B cell (primary cell): ENCODE measurements at regions not wholly inside any gene's neighbourhood (a gene's known extent, or its start where the extent isn't known, plus 50 kb on each side); places are given as distances from the start of the nearest gene placed in this dataset.

Experiments used
- ATAC-seq: fragments of 200-7000 bp; cut with Tn5 transposase; one replicate; pipeline ENCODE4 v1.10.0; 2021; ENCODE audit warnings: low read depth, mild to moderate bottlenecking, moderate number of reproducible peaks, moderate library complexity
- CTCF ChIA-PET: fragments of 350-600 bp; sonication (Branson Sonifier 250); formaldehyde crosslinking; loops from one replicate; lab custom pipeline; 2021; ENCODE audit warnings: antibody characterized with exemption, inconsistent platforms; lab: Charles Lee
- POLR2A ChIA-PET: fragments of 350-600 bp; sonication (Branson Sonifier 250); formaldehyde crosslinking; loops from one replicate; lab custom pipeline; 2021; ENCODE audit warnings: antibody characterized with exemption; lab: Charles Lee
- DNase-seq: peaks from one replicate; pipeline ENCODE4 v3.0.0; 2013
- H2AFZ ChIP-seq: 2 replicates; pipeline ENCODE4 v1.6.1; 2012; ENCODE audit warnings: mild to moderate bottlenecking, low read depth, low read length; ENCODE audit not compliant: insufficient read depth, poor library complexity, severe bottlenecking
- H3K27ac ChIP-seq, 2 donors: 1 replicate in 1 of 2; 2 replicates in 1 of 2; pipeline ENCODE4 v1.5.1; 2012 to 2013; ENCODE audit warnings: low read length in 2 of 2, mild to moderate bottlenecking in 2 of 2, moderate library complexity in 1 of 2
- H3K27me3 ChIP-seq, 4 experiments: fragments of 200-600 bp in 1 of 4; sonication (generic) in 1 of 4; replicated peaks in 1 of 4; 1 replicate in 2 of 4; 2 replicates in 2 of 4; pipeline versions ENCODE4 v1.6.1 to v1.7.0; 2013 to 2016; ENCODE audit warnings: low read length in 3 of 4, mild to moderate bottlenecking in 2 of 4, mixed read lengths in 1 of 4, moderate library complexity in 1 of 4; ENCODE audit not compliant: insufficient read depth in 4 of 4, control insufficient read depth in 3 of 4; ENCODE audit errors: control extremely low read depth in 1 of 4
- H3K36me3 ChIP-seq, 2 experiments: replicated peaks in 1 of 2; 1 replicate in 1 of 2; 2 replicates in 1 of 2; pipeline versions ENCODE4 v1.6.1 to v1.7.1; 2013; ENCODE audit warnings: low read length in 1 of 2; ENCODE audit not compliant: insufficient read depth in 2 of 2, control insufficient read depth in 1 of 2; ENCODE audit errors: control extremely low read depth in 1 of 2, extremely low read depth in 1 of 2
- H3K4me1 ChIP-seq, 2 donors: fragments of 200-600 bp in 1 of 2; sonication (generic) in 1 of 2; 1 replicate in 1 of 2; 2 replicates in 1 of 2; pipeline versions ENCODE4 v1.5.1 to v1.6.1; 2013 to 2017; ENCODE audit warnings: low read length in 2 of 2; ENCODE audit not compliant: control insufficient read depth in 2 of 2, insufficient read depth in 2 of 2
- H3K4me2 ChIP-seq: replicated peaks from 2 replicates; pipeline ENCODE3; 2012; ENCODE audit warnings: mild to moderate bottlenecking, low read depth, low read length; ENCODE audit not compliant: poor library complexity, severe bottlenecking
- H3K4me3 ChIP-seq, 5 experiments: fragments of 200-600 bp in 1 of 5; sonication (generic) in 1 of 5; 1 replicate in 3 of 5; 2 replicates in 2 of 5; pipeline versions ENCODE4 v1.5.1 to v1.7.0; 2011 to 2016; ENCODE audit warnings: low read length in 4 of 5, mild to moderate bottlenecking in 4 of 5, low read depth in 2 of 5, control low read depth in 1 of 5, moderate library complexity in 1 of 5; ENCODE audit not compliant: insufficient read depth in 1 of 5; ENCODE audit errors: control extremely low read depth in 1 of 5, extremely low read depth in 1 of 5
- H3K79me2 ChIP-seq: fragments of 200-600 bp; sonication (generic); one replicate; pipeline ENCODE4 v1.6.0; 2016; ENCODE audit warnings: low read length; ENCODE audit not compliant: control insufficient read depth, insufficient read depth
- H3K9ac ChIP-seq: fragments of 200-600 bp; sonication (generic); 2 replicates; pipeline ENCODE4 v1.6.1; 2017; ENCODE audit warnings: mild to moderate bottlenecking, low read length, moderate library complexity
- H3K9me3 ChIP-seq, 3 donors: one replicate each; pipeline versions ENCODE4 v1.6.1 to v1.7.1; 2013; ENCODE audit warnings: low read length in 2 of 3; ENCODE audit not compliant: control insufficient read depth in 2 of 3, insufficient read depth in 1 of 3; ENCODE audit errors: control extremely low read depth in 1 of 3
- H4K20me1 ChIP-seq: 2 replicates; pipeline ENCODE4 v1.6.0; 2012; ENCODE audit warnings: mild to moderate bottlenecking, low read length; ENCODE audit not compliant: insufficient read depth, control insufficient read depth, poor library complexity, severe bottlenecking
- H3K27ac Mint-ChIP-seq: one replicate; pipeline ENCODE4 v1.8.0; 2021; ENCODE audit warnings: mixed read lengths
- H3K27me3 Mint-ChIP-seq: one replicate; pipeline ENCODE4 v1.8.0; 2021; ENCODE audit warnings: mixed read lengths
- H3K4me1 Mint-ChIP-seq: one replicate; pipeline ENCODE4 v1.8.0; 2021; ENCODE audit warnings: mixed read lengths
- H3K4me3 Mint-ChIP-seq: one replicate; pipeline ENCODE4 v1.8.0; 2021; ENCODE audit warnings: mixed read lengths
- H3K9me3 Mint-ChIP-seq: one replicate; pipeline ENCODE4 v1.8.0; 2022; ENCODE audit warnings: mixed read lengths; ENCODE audit not compliant: insufficient read depth
- EZH2 ChIP-seq: IDR thresholded peaks from 2 replicates; pipeline ENCODE4 v1.6.1; 2012; ENCODE audit warnings: borderline replicate concordance, low read depth, mild to moderate bottlenecking, moderate library complexity, low read length; ENCODE audit not compliant: insufficient read depth, poor library complexity, severe bottlenecking
- WGBS: methylation state at CpG from one replicate; pipeline ENCODE4 v1.1.5; 2013; ENCODE audit warnings: missing lambda C conversion rate; ENCODE audit not compliant: insufficient coverage; 5-methylcytosine and 5-hydroxymethylcytosine counted together
- intact Hi-C: fragments of 100-400 bp; cut with micrococcal nuclease; formaldehyde crosslinking; loops from one replicate; pipeline ENCODE4 v1.10.0; 2022
- TF ChIP-seq, protein P1 (sequence below): fragments of 200-600 bp; IDR thresholded peaks from one replicate; pipeline ENCODE4 v1.8.0; 2022; ENCODE audit warnings: antibody characterized with exemption, mild to moderate bottlenecking

DNA sequence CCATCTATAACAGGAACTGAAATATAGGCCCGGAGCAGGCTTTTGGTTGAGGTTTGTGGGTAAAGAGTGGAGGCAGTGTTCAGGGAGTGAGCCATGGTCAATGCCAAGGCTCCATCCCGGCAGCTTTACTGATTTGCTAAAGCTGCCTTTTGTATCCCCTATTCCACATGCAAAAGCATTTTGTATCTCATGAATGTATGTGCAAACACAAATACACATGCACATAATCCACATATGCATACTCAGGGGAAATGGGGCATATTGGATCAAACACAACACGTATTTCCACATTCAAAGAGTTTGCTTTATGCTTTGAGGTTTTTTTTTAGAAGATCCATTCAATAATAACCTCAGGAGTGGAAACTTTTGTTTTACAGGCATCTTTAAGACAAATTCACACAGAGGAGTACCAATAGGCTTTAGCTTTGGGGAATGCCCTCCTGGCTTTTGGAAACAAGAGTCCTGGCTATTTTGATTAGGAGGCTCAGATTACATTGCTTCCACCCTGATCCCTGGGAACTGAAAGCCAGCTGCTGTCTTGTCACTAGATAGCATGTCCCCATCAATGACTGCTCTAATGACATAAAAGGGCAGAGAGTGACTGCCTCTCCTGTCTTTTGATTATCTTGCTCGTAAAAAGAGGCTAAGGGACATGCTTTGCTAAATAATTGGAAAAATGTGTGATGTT lies 263.2 kb downstream of the EN1 start:
- H3K4me1 Mint-ChIP-seq = no peaks in the 10 kb centered on the region
- no peak overlapping the region for H3K4me3 Mint-ChIP-seq
- no peak for TF ChIP-seq EZH2
- TF ChIP-seq, protein P1, sequence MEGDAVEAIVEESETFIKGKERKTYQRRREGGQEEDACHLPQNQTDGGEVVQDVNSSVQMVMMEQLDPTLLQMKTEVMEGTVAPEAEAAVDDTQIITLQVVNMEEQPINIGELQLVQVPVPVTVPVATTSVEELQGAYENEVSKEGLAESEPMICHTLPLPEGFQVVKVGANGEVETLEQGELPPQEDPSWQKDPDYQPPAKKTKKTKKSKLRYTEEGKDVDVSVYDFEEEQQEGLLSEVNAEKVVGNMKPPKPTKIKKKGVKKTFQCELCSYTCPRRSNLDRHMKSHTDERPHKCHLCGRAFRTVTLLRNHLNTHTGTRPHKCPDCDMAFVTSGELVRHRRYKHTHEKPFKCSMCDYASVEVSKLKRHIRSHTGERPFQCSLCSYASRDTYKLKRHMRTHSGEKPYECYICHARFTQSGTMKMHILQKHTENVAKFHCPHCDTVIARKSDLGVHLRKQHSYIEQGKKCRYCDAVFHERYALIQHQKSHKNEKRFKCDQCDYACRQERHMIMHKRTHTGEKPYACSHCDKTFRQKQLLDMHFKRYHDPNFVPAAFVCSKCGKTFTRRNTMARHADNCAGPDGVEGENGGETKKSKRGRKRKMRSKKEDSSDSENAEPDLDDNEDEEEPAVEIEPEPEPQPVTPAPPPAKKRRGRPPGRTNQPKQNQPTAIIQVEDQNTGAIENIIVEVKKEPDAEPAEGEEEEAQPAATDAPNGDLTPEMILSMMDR = no peak
- Histone ChIP-seq H3K27me3 (no peaks in the 10 kb centered on the region), H3K27ac (no peak overlapping the region), H3K36me3 (no peaks in the 10 kb centered on the region), H3K79me2 (no peaks in the 10 kb centered on the region), H3K4me2 (no peak overlapping the region), H3K4me1 (no peaks in the 10 kb centered on the region), H3K9ac (no peak overlapping the region), H4K20me1 (no peaks in the 10 kb centered on the region), H2AFZ (no peak overlapping the region), H3K4me3 (no peak overlapping the region), H3K9me3 (peaks cover 0 to 5% (median 0%) of the 10 kb centered on the region in 3 donors)
- CTCF ChIA-PET = no interaction called here
- POLR2A ChIA-PET = no interaction called here
- intact Hi-C loops = no loop called here
- DNase-seq (no peak), ATAC-seq (no peak)
- H3K9me3 Mint-ChIP-seq = no peaks in the 10 kb centered on the region
- no peak overlapping the region for H3K27ac Mint-ChIP-seq
- WGBS = no CpG with 5 or more reads among the region's 4 CpGs
- peaks cover 9% of the 10 kb centered on the region for H3K27me3 Mint-ChIP-seq

DNA sequence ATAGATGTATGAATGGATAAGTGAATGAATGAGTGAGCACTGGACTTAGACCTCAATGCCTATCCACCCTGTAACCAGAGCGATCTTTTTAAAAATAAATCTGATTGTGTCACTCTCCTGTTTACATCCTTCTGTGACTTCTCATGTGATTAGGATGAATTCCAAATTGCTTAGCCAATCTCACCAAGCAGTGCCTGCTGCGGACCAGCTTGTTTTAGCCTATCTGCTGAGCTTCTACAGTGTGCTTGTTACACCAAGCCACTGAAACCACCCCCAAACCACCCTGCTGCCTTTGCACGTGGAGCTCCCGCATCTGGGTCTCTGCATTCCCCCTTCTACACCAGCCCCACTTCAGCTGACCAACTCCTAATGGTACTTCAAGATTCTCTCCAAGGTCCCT lies 265.4 kb downstream of the EN1 start:
- ATAC-seq = no peak

More for the DNA sequence above, 265.4 kb downstream of the EN1 start:
- H3K4me1 ChIP-seq = no peaks in the 10 kb centered on the region
- H3K79me2 ChIP-seq = no peaks in the 10 kb centered on the region
- no peak overlapping the region for H3K4me3 ChIP-seq
- no peak for DNase-seq
- H4K20me1 ChIP-seq = no peaks in the 10 kb centered on the region
- Mint-ChIP-seq H3K9me3 (no peaks in the 10 kb centered on the region), H3K27me3 (peaks cover 9% of the 10 kb centered on the region), H3K4me3 (no peak overlapping the region), H3K27ac (no peak overlapping the region), H3K4me1 (no peaks in the 10 kb centered on the region)
- H3K9ac ChIP-seq = no peak overlapping the region
- intact Hi-C loops = no loop called here
- peaks cover 0 to 5% (median 0%) of the 10 kb centered on the region in 3 donors for H3K9me3 ChIP-seq
- no peak overlapping the region for H2AFZ ChIP-seq
- WGBS = 98% methylated on average over 3 of the region's 4 CpGs
- TF ChIP-seq, protein P1 = no peak
- TF ChIP-seq EZH2 = no peak
- no peaks in the 10 kb centered on the region for H3K36me3 ChIP-seq
- H3K27ac ChIP-seq = no peak overlapping the region
- ChIA-PET CTCF (no interaction called here), POLR2A (no interaction called here)
- no peak overlapping the region for H3K4me2 ChIP-seq
- no peaks in the 10 kb centered on the region for H3K27me3 ChIP-seq
